Smooth muscle cell (in vitro differentiated cells): ENCODE measurements at regions not wholly inside any gene's neighbourhood (a gene's known extent, or its start where the extent isn't known, plus 50 kb on each side); places are given as distances from the start of the nearest gene placed in this dataset.

Source experiments
- DNase-seq: peaks from one replicate; lab custom pipeline; 2025; ENCODE audit not compliant: unreplicated experiment; lab: John Stamatoyannopoulos, UW
- H2AFZ ChIP-seq: fragments of 200-600 bp; sonication (generic); 2 replicates; pipeline ENCODE4 v1.6.0; 2016; ENCODE audit warnings: antibody characterized with exemption, low read depth, mild to moderate bottlenecking
- H3F3A ChIP-seq: fragments of 200-600 bp; sonication (generic); 2 replicates; pipeline ENCODE4 v1.6.0; 2017; ENCODE audit warnings: antibody characterized with exemption, low read depth
- H3K27ac ChIP-seq: fragments of 200-600 bp; sonication (generic); 2 replicates; pipeline ENCODE4 v1.5.1; 2016; ENCODE audit warnings: low read depth, mild to moderate bottlenecking
- H3K27me3 ChIP-seq: fragments of 200-600 bp; sonication (generic); 2 replicates; pipeline ENCODE4 v1.6.1; 2016; ENCODE audit warnings: low read depth, mild to moderate bottlenecking
- H3K36me3 ChIP-seq: fragments of 200-600 bp; sonication (generic); 2 replicates; pipeline ENCODE4 v1.5.1; 2016; ENCODE audit warnings: low read depth
- H3K4me1 ChIP-seq: fragments of 200-600 bp; sonication (generic); 2 replicates; pipeline ENCODE4 v1.5.1; 2016; ENCODE audit warnings: low read depth
- H3K4me2 ChIP-seq: fragments of 200-600 bp; sonication (generic); 2 replicates; pipeline ENCODE4 v1.6.0; 2016; ENCODE audit warnings: mild to moderate bottlenecking
- H3K4me3 ChIP-seq: fragments of 200-600 bp; sonication (generic); 2 replicates; pipeline ENCODE4 v1.5.1; 2016; ENCODE audit warnings: mild to moderate bottlenecking
- H3K79me2 ChIP-seq: fragments of 200-600 bp; sonication (generic); 2 replicates; pipeline ENCODE4 v1.6.0; 2016; ENCODE audit warnings: low read depth, mild to moderate bottlenecking
- H3K9ac ChIP-seq: fragments of 200-600 bp; sonication (generic); 2 replicates; pipeline ENCODE4 v1.6.0; 2016; ENCODE audit warnings: low read depth
- H3K9me3 ChIP-seq: fragments of 200-600 bp; sonication (generic); replicated peaks from 2 replicates; pipeline ENCODE4 v1.5.1; 2016; ENCODE audit warnings: low read depth
- H4K20me1 ChIP-seq: fragments of 200-600 bp; sonication (generic); 2 replicates; pipeline ENCODE4 v1.6.0; 2016; ENCODE audit warnings: low read depth
- CTCF ChIP-seq: fragments of 200-600 bp; sonication (generic); IDR thresholded peaks from 2 replicates; pipeline ENCODE4 v1.5.1; 2017; ENCODE audit warnings: borderline replicate concordance, mild to moderate bottlenecking, antibody characterized with exemption; ENCODE audit not compliant: insufficient read depth, poor library complexity, severe bottlenecking
- WGBS: methylation state at CpG from one replicate; pipeline ENCODE4 v1.1.7; 2016; ENCODE audit warnings: low lambda C conversion rate; 5-methylcytosine and 5-hydroxymethylcytosine counted together

GRCh38 chr10:3683560-3683959, 101.4 kb downstream of the KLF6 start:
- Histone ChIP-seq H3K36me3 (no peaks in the 10 kb centered on the region), H3K9ac (no peak overlapping the region), H3F3A (no peaks in the 10 kb centered on the region), H4K20me1 (no peaks in the 10 kb centered on the region), H3K4me3 (no peak overlapping the region), H3K27me3 (no peaks in the 10 kb centered on the region), H3K27ac (no peak overlapping the region), H3K4me1 (no peaks in the 10 kb centered on the region), H3K79me2 (no peaks in the 10 kb centered on the region), H3K4me2 (no peak overlapping the region), H2AFZ (no peak overlapping the region), H3K9me3 (no peaks in the 10 kb centered on the region)
- TF ChIP-seq CTCF = no peak
- 76% methylated on average over 4 of the region's 4 CpGs for WGBS
- no peak for DNase-seq

- H3K27ac ChIP-seq = no peak overlapping the region
- no peak for TF ChIP-seq CTCF
- H3F3A ChIP-seq = no peaks in the 10 kb centered on the region
- H3K4me2 ChIP-seq = no peak overlapping the region
- DNase-seq = no peak
- H2AFZ ChIP-seq = no peak overlapping the region
- WGBS = 81% methylated on average over 6 of the region's 6 CpGs
- no peaks in the 10 kb centered on the region for H4K20me1 ChIP-seq
- no peak overlapping the region for H3K4me3 ChIP-seq
- no peaks in the 10 kb centered on the region for H3K27me3 ChIP-seq
- no peaks in the 10 kb centered on the region for H3K4me1 ChIP-seq
- H3K36me3 ChIP-seq = no peaks in the 10 kb centered on the region
- H3K9ac ChIP-seq = no peak overlapping the region
- H3K9me3 ChIP-seq = no peaks in the 10 kb centered on the region
- H3K79me2 ChIP-seq = no peaks in the 10 kb centered on the region
Observed at GRCh38 chr10:3682745-3683144, 102.3 kb downstream of the KLF6 start.

GRCh38 chr10:3681642-3682554, 103.1 kb downstream of the KLF6 start:
- DNase-seq = no peak
- WGBS = 75% methylated on average over 23 of the region's 23 CpGs
- Histone ChIP-seq H3K4me3 (no peak overlapping the region), H3K27ac (no peak overlapping the region), H3F3A (no peaks in the 10 kb centered on the region), H4K20me1 (no peaks in the 10 kb centered on the region), H3K9ac (no peak overlapping the region), H3K4me2 (no peak overlapping the region), H3K79me2 (no peaks in the 10 kb centered on the region), H3K4me1 (no peaks in the 10 kb centered on the region), H3K36me3 (no peaks in the 10 kb centered on the region), H3K9me3 (no peaks in the 10 kb centered on the region), H3K27me3 (no peaks in the 10 kb centered on the region), H2AFZ (no peak overlapping the region)
- no peak for TF ChIP-seq CTCF
